ENCODE measurements at regions not wholly inside any gene's neighbourhood (a gene's known extent, or its start where the extent isn't known, plus 50 kb on each side); places are given as distances from the start of the nearest gene placed in this dataset.

DNA sequence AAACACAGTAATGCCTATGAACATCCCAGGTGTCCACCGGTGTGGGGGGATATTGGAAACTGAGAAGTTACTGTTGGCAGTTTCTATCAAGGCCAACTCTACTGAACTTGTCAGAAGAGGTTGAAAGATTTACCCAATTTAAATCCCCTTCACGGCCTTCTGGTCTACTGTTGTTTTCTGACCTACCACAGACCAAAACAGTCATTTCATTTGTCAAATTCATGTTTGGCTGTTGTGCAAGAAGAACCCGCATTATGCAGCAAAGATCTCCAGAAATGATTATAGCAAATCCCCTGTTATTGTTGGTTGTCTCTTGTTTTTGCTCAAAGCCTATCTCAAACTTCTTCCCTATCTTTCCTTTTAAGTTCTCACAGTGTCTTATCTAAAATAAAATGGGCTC is 73.1 kb upstream of the MAF start:
- no peak for DNase-seq

DNA sequence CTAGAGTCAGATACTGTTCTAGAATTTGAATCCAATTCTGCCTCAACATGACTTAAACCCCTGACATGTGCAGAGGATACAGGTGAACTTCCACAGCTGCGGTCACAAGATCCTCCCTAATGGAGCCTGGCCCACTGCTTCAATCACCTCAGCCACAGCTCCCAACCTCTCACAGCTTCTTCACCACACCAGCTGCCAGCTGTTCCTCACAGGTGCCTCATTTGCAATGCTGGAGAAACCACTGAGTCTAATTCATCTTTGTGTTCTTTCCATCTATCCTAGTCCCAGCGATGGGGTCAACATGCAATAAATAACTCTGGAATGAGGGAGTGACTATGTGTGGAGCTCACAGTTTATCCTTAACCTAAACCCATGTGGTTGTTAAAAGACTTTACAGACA is 72.0 kb upstream of the MAF start:
- no peak for DNase-seq

DNA sequence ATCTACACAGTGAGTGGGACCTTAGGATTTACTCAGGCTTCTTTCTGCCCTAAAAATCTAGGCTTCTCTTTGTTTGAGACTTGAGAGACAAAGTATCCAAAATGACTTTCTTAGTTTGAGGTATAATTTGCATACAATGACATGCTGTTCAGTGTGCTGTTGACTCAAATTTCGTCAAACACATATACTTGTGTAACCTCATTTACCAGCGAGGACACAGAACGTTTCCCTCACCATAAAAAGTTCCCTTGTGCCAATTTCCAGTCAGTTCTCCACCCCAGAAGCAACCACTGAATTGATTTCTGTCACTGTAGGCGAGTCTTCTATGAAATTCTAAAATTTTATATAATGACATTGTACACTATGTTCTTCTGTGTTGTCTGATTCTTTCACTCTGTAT is 68.0 kb upstream of the MAF start:
- DNase-seq: no peak

DNA sequence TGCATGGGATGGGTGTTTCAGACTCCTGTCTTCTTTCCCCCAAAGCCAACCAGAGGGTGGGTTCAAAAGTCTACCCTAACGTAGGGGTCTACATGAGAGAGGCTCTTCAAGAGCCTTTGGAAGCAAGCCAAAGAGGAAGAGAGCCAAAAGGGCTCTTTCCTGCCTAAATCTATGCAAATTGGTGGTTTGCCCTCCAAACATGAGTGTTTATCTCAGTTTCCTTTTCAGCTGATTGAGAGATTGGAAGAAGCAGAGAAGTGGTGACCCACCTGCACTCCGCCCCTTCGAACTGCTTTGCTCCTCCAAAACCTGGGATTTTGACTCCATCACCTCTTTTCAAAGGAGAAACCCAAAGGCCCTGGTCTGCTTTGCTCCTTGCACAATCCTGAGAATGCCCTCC is 65.4 kb upstream of the MAF start:
- no peak for DNase-seq

DNA sequence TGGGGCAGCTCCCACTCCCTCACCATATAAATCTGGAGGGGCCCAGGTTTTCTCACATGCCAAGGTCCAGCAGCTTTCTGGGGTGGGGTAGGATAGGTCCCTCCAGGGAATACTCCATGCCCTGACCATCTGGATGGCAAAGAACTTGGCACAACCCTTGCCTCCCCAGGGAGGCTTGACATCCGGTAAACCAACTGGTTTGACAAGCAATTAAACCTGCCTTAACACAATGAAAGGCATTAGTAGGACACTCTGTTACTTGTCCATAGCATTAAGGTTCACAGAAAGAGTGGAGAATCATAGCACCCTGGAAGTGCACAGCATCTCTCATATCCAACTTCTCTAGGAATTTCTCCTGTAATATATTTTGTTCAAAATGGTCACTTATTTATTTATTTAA is 63.9 kb upstream of the MAF start:
- DNase-seq: no peak

DNA sequence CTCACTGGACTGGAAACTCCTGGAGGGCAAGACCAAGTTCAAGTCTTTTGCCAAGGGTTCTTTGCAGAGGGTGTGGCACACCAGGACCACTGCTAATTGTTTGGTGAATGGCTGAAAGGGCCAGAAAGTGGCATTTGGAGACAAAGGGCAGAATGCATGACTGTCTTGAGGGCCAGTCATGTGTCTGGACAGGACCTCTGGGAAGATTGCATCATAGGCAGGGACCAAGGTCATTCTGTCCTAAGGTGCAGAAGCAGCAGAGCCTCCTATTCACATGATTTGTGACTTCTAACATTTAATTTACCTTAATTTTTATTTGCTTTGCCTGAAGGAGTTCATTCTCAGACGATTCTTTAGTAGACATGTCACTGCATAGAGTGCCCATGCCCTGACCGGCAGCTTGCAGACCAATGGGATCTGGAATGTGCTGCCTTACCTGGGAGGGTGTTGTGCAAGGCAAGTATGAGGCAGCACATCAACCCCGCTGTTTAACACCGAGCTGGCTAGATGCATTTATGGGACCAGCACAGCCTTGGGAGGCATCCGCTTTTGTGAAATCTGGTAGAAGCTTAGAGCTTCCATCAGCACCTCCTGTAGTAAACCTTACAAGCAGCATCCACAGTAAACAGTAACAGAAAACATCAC is 62.3 kb upstream of the MAF start:
- no peak for DNase-seq

DNA sequence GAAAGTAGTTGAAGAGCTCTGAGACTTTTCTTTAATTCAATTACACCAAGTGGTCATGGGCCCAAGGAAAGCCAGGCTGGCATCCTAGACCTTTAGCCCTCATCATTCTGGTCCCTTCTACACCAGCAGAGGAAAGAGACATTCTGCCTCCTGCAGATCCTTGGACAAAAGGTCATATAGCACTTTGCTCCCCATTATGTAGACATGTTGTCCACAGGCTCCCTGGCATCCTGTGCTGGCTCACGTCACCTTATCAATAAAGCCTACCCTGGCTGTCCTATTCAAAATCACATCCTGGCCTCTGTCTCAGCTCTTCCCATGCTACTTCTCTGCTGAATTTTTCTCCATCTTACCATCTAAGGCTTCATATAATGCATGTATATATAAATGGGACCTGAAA is 61.6 kb upstream of the MAF start:
- no peak for DNase-seq

DNA sequence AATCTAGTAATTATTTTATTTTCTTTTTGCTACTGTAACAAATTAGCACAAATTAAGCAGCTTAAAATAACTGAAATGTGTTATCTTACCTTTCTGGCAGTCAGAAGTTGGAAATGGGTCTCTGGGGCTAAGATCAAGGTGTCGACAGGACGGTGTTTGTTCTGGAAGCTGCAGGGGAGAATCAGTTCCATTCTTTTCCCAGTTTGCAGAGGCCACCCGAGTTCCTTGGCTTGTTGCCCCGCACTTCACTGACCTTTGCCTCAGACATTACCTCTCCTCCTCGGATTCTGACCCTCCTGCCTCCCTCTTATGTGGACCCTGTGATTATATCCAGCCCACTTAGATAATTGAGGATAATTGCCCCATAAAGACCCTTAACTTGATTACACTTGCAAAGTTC is 61.0 kb upstream of the MAF start:
- no peak for DNase-seq

DNA sequence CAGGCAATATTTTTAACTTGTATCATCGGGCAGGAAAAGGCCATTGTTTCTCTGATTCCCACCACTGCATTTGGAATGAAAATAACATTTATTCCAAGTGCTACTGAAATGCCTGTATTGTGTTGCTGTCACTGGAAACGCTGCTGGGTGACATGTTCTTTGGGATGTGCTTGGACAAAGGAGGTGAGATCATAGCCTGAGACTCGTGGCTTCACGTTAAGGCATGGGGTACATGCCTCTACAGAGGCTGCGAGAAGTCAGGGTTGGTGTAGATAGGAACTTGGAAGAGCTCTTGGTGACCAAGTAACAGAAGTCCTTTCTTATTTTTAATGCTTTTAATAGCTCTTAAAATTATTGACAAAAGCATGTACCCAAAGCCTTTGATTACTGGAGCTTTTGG is 58.8 kb upstream of the MAF start:
- DNase-seq: no peak

DNA sequence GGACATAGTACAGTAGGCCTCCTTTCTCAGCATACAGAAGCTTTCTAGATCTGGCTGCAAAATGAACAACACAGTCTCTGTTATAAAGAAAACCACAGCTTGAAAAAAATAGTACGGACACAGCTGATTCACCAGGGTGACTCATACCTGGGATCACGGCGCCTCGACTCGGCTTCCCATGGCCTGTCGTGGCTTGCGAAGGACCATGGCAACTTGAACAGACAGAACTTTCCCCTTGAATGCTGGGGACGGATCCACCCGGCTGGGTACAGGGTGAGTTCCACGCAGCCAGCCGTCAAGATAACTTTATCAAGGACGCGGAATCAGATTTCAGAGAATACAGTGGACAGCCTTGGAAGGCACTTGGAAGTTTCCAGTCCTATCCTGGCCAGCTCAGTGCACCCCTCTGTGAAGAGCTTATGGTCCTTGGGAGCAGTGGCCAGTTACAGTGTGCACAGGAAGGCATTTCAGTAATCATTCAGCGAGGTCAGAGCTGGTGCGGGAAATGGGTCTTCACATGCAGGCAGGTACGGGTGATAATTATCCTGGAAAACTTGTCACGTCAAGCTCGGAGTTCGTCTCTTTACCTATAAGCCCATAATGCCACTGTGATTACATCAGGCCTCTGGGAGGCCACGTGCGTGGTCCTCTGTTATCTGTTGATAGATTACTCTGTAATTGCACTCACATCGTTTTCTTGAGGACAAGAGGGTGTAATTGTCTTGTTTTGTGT is 57.9 kb upstream of the MAF start:
- no peak for DNase-seq

DNA sequence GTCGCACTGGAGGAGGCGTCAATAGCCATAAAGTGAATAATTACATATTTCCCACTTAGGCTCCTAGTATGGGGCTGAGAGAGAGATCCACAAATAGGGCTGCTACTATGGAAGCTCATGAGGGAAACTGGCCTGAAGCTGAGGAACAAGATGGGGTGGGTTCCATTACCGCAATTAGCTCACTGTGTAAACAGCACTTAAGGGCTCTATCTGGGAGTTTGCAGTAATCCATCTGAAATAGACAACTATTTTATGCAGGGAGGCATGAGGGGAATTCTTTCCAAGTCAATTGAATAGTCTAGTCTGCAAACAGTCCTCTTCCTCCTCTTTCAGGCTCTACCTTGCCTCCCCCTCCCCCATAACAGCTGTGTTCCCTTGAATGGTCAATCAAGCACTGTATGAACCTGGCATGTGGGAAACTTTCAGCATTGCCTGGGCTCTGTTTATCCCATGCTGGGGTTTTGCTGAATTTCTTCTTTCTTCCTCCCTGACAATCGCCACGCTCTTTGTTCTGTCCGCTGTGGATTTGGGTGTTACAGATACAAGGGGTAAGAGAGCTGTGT is 56.1 kb upstream of the MAF start:
- no peak for DNase-seq

DNA sequence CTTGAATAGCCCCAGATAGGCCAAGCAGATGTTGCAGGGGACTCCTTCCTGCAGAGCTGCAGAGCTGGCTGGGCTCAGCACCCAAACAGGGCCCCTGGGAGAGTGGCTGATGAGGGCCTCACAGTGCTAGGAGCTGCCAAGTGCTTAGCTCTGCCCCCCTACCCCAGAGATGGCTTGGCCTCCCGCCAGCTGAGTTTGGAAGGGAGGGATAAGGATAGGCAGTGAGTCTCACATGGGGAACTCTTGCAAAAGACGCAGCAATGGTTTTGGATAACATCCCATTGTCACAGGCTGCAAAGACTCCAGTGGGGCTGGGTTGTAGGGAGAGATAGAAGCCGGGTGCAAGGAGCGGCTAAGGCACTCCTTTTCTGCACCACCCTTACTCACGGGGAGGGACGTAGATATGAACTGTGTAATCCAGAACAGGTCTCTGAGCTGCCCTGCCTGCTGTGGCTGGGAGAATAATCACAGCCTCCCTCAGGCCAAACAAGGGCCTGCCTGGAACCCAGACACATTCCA is 52.9 kb upstream of the MAF start:
- no peak for DNase-seq

DNA sequence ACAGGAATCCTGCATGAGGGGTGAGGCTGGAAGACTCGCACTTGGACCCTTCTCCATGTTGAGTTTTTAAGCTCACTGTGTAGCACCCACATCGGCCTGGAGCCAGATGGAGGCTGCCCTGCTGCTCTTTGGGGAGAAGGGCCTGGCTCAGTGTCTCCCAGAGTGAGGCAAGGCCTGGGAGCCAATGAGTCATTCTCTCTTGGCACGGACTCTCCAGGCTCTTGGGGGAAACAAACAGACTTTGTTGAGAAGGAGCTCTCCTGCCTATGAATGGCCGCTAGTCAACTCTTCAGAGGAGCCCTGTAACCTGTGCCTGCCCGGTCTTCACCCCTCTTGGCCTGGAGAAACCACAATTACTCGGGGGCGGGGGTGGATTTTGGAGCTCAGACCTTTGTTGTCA is 50.8 kb upstream of the MAF start:
- DNase-seq: no peak
